ENCODE measurements at regions not wholly inside any gene's neighbourhood (a gene's known extent, or its start where the extent isn't known, plus 50 kb on each side); places are given as distances from the start of the nearest gene placed in this dataset.

DNA sequence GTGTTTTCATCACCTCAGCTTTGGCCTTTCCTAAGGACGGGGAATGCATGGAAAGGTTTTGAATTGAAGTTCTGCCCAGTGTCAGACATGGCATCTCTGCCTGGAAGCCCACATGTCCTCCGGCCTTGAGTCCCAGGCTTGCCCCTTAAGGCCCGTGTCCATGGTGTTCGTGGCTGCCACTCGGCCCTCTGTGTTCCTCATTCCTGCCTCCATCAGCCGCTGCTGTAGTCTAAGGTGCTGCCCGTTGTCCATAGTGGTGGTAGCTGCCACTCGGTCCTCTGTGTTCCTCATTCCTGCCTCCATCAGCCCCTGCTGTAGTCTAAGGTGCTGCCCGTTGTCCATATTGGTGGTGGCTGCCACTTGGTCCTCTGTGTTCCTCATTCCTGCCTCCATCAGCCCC is 180.7 kb upstream of the SHH start:
- Histone ChIP-seq H3K9me2 (ENCODE audit: insufficient read depth, low read length) (no peaks in the 10 kb centered on the region), H2AFZ (ENCODE audit: low read depth, low read length) (no peak overlapping the region), H3K4me3 (ENCODE audit: low read length) (no peak overlapping the region), H3K27me3 (ENCODE audit: insufficient read depth, low read depth, low read length) (no peaks in the 10 kb centered on the region), H3K36me3 (ENCODE audit: insufficient read depth, low read length) (no peaks in the 10 kb centered on the region), H4K20me1 (ENCODE audit: insufficient read depth) (no peaks in the 10 kb centered on the region), H3K4me2 (ENCODE audit: low read length) (no peak overlapping the region), H3K9me3 (ENCODE audit: low read length) (no peaks in the 10 kb centered on the region), H3K79me2 (replicated peaks; ENCODE audit: insufficient read depth, low read length) (no peaks in the 10 kb centered on the region), H3F3A (ENCODE audit: insufficient read depth, low read length, poor library complexity, severe bottlenecking) (no peaks in the 10 kb centered on the region), H3K27ac (ENCODE audit: low read length) (no peak overlapping the region), H3K9ac (ENCODE audit: low read length) (no peak overlapping the region)
- TF ChIP-seq TAF1 (IDR thresholded peaks at IDR 0.05; ENCODE audit: low read depth) = no peak
- TF ChIP-seq, protein P1, sequence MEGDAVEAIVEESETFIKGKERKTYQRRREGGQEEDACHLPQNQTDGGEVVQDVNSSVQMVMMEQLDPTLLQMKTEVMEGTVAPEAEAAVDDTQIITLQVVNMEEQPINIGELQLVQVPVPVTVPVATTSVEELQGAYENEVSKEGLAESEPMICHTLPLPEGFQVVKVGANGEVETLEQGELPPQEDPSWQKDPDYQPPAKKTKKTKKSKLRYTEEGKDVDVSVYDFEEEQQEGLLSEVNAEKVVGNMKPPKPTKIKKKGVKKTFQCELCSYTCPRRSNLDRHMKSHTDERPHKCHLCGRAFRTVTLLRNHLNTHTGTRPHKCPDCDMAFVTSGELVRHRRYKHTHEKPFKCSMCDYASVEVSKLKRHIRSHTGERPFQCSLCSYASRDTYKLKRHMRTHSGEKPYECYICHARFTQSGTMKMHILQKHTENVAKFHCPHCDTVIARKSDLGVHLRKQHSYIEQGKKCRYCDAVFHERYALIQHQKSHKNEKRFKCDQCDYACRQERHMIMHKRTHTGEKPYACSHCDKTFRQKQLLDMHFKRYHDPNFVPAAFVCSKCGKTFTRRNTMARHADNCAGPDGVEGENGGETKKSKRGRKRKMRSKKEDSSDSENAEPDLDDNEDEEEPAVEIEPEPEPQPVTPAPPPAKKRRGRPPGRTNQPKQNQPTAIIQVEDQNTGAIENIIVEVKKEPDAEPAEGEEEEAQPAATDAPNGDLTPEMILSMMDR (IDR thresholded peaks at IDR 0.05; ENCODE audit: poor library complexity, severe bottlenecking) = no peak
- TF ChIP-seq, protein P2, sequence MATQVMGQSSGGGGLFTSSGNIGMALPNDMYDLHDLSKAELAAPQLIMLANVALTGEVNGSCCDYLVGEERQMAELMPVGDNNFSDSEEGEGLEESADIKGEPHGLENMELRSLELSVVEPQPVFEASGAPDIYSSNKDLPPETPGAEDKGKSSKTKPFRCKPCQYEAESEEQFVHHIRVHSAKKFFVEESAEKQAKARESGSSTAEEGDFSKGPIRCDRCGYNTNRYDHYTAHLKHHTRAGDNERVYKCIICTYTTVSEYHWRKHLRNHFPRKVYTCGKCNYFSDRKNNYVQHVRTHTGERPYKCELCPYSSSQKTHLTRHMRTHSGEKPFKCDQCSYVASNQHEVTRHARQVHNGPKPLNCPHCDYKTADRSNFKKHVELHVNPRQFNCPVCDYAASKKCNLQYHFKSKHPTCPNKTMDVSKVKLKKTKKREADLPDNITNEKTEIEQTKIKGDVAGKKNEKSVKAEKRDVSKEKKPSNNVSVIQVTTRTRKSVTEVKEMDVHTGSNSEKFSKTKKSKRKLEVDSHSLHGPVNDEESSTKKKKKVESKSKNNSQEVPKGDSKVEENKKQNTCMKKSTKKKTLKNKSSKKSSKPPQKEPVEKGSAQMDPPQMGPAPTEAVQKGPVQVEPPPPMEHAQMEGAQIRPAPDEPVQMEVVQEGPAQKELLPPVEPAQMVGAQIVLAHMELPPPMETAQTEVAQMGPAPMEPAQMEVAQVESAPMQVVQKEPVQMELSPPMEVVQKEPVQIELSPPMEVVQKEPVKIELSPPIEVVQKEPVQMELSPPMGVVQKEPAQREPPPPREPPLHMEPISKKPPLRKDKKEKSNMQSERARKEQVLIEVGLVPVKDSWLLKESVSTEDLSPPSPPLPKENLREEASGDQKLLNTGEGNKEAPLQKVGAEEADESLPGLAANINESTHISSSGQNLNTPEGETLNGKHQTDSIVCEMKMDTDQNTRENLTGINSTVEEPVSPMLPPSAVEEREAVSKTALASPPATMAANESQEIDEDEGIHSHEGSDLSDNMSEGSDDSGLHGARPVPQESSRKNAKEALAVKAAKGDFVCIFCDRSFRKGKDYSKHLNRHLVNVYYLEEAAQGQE (IDR thresholded peaks at IDR 0.05; ENCODE audit: borderline replicate concordance) = no peak
- TF ChIP-seq EZH2 (IDR thresholded peaks at IDR 0.05; ENCODE audit: borderline replicate concordance, insufficient read depth, low read length, poor library complexity, severe bottlenecking) = no peak
- TF ChIP-seq EP300 (conservative IDR thresholded peaks at IDR 0.05; ENCODE audit: poor library complexity, severe bottlenecking) = no peak
- no peak for TF ChIP-seq SMC3 (conservative IDR thresholded peaks at IDR 0.05; ENCODE audit: poor library complexity)
- TF ChIP-seq RAD21 (conservative IDR thresholded peaks at IDR 0.05) = no peak
- no peak for TF ChIP-seq MXI1 (conservative IDR thresholded peaks at IDR 0.05; ENCODE audit: poor library complexity, severe bottlenecking)
- no peak for TF ChIP-seq POLR2AphosphoS5 (IDR thresholded peaks at IDR 0.05)

DNA sequence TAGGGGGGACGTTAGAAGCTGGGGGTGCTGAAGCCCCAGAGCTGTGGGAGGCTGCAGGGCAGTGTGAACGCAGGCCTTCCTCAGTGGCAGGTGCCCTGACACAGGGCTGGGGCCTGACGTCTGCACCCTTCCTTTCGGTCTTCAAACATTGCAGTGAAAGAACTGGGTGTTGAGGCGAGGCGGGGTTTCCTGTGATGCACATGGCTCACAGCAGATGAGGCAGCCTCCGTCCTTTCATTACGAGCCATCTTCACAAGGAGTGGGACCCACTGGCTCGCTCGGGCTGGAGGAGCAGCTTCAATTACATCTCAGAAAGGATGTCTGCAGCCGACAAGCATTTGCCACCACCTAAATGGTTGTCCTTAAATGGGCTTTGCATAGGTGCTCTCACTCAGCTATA is 180.3 kb upstream of the SHH start:
- no peak for TF ChIP-seq EZH2 (IDR thresholded peaks at IDR 0.05; ENCODE audit: borderline replicate concordance, insufficient read depth, low read length, poor library complexity, severe bottlenecking)
- no peak for TF ChIP-seq TAF1 (IDR thresholded peaks at IDR 0.05; ENCODE audit: low read depth)
- no peak for TF ChIP-seq SMC3 (conservative IDR thresholded peaks at IDR 0.05; ENCODE audit: poor library complexity)
- TF ChIP-seq EP300 (conservative IDR thresholded peaks at IDR 0.05; ENCODE audit: poor library complexity, severe bottlenecking) = no peak
- TF ChIP-seq POLR2AphosphoS5 (IDR thresholded peaks at IDR 0.05) = no peak
- TF ChIP-seq, protein P2 (IDR thresholded peaks at IDR 0.05; ENCODE audit: borderline replicate concordance) = no peak
- H3K36me3 ChIP-seq (ENCODE audit: insufficient read depth, low read length) = no peaks in the 10 kb centered on the region
- H2AFZ ChIP-seq (ENCODE audit: low read depth, low read length) = no peak overlapping the region
- no peaks in the 10 kb centered on the region for H3K27me3 ChIP-seq (ENCODE audit: insufficient read depth, low read depth, low read length)
- no peaks in the 10 kb centered on the region for H4K20me1 ChIP-seq (ENCODE audit: insufficient read depth)
- H3F3A ChIP-seq (ENCODE audit: insufficient read depth, low read length, poor library complexity, severe bottlenecking) = no peaks in the 10 kb centered on the region
- no peaks in the 10 kb centered on the region for H3K79me2 ChIP-seq (replicated peaks; ENCODE audit: insufficient read depth, low read length)
- H3K4me3 ChIP-seq (ENCODE audit: low read length) = no peak overlapping the region
- no peak overlapping the region for H3K4me2 ChIP-seq (ENCODE audit: low read length)
- H3K9me3 ChIP-seq (ENCODE audit: low read length) = no peaks in the 10 kb centered on the region
- H3K9me2 ChIP-seq (ENCODE audit: insufficient read depth, low read length) = no peaks in the 10 kb centered on the region
- no peak overlapping the region for H3K27ac ChIP-seq (ENCODE audit: low read length)
- H3K9ac ChIP-seq (ENCODE audit: low read length) = no peak overlapping the region

Measured in neural cell (in vitro differentiated cells).